GM19239 (cell line): ENCODE measurements at regions not wholly inside any gene's neighbourhood (a gene's known extent, or its start where the extent isn't known, plus 50 kb on each side); places are given as distances from the start of the nearest gene placed in this dataset.

ENCODE experiments used
- DNase-seq: peaks from one replicate; pipeline ENCODE4 v3.0.0; 2011; ENCODE audit warnings: low spot score; ENCODE audit not compliant: insufficient read length
- FAIRE-seq: peaks from 2 replicates; lab custom pipeline; 2011; peaks lifted over from hg19 to GRCh38; lab: Jason Lieb, UNC

DNA sequence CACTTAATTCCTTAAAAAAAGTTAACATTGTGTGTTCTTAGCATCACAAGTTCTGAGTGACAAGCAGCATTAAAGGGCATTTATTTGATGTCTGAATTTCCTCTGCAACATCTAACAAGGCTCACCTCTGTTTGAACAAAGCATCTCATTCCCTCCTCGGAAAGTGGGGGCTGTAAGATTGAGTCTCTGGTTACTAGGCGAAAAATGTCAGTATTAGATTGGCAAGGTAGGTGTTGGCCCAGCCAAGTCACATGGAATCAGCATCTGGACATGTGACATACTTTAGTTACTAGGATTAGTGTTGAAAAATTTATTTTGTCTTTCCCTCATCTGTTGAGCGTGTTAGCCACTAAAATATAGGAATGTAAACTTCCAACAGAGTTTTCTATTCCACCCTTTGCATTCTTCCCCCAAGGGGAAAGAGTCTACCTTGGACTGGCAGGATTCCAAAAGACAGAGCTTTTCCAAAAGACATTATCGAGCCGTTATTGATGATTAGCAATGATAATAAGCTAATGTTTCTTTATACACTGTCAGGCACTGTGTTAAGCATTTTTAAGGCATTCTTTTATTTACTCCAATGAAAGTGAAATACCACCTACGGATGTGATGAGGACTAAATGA is 194.9 kb upstream of the BTG1 start:
- FAIRE-seq (no peak), DNase-seq (no peak)

DNA sequence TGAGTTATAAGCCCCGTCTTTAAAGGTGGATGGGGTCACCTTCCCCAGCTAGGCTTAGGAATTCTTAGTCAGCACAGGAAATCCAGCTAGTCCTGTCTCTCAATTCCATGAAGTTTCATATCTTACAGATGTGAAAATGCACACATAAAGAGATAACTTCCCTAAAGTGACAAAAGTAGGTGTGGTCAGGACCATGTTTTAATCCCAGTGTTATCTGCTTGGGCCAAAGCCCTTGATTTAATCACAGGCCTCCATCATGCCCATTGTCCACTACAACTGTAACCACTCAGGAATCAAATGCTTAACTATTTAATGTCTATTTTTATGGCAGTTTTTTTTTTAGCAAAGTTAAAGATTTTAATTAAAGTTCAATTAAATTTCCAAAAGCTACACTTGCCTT is 194.4 kb upstream of the BTG1 start:
- DNase-seq (no peak), FAIRE-seq (peak; percentile 37)

DNA sequence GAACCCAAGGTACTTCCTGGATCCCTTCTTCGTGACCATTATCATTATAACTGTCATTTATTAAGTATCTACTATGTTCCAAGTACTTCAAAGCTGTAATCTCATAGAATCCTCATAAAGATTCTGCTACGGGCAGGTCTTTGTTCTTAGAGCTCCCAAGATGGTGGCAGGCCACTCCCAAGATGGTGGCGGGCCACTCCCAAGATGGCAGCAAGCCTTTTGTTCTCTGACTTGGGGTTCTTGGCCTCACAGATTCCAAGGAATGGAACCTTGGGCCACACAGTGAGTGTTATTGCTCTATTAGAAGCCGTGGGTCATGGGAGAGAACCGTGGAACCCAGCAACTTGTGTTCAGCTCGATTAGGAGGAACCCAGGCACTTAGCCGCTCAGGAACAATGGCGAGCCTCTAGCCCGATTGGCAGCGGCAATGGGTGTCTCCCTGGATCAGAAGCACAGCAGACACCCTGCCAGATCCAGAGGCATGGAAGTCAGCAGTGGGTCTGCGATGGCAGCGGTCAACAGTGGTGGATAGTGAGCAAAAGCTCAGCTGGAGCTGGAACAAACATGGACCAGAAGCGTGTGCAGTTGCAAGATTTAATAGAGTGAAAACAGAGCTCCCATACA is 193.7 kb upstream of the BTG1 start:
- DNase-seq (no peak), FAIRE-seq (no peak)

DNA sequence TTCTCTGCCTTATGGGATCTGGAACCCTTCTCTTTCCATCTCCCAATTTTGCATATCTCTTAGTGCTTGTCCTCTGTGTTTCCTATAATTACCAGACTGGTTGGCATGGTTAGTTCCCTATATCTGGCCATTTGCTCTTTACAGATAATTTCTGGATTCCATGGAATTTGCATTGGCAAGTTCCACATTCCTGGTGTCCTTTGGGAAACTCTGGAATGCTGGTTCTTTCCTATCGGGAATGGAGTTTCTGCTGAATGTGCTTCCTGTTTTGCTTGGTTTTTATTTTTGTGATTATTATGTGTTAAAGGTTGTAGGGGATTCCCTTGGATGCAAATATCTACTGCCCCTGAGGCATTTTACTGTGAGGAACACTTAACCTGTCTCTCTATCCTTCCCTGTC is 193.0 kb upstream of the BTG1 start:
- DNase-seq (no peak), FAIRE-seq (no peak)

DNA sequence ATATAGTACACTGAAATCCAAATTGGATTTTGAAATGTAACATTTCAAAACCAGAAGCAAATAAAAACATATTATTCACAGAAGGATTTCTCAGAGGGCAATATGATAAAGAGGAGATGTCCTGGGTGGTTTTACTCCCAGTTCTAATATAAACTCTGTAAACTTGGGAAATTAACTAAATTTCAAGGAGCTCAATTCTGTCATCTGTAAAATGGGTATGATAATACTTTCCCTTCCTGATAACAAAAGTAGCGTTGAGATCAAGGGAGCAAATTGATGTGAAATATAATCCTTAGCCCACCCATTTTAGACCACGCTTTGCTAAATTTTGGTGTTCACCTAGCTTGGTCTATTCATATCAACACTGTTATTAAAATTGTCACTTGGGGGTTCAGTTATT is 192.5 kb upstream of the BTG1 start:
- FAIRE-seq (no peak), DNase-seq (no peak)

DNA sequence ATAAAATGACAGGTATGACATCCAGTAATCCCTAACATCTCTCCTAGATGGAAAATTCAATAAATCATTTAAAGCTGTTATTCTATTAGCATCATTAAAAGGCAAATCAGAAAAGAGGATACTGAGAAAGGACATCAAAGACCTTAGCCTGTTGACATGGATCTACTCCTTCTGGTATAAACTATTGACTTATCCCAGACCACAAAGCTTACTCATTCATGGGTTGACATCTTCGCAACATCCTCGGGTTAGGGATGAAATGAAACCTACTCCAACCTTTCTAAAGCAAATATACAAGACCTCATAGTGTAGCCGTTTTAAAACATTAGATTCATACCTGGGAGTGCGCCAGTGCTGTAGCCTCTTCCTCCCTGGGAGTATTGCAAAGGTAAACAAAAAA is 191.5 kb upstream of the BTG1 start:
- FAIRE-seq: no peak
- DNase-seq: no peak

DNA sequence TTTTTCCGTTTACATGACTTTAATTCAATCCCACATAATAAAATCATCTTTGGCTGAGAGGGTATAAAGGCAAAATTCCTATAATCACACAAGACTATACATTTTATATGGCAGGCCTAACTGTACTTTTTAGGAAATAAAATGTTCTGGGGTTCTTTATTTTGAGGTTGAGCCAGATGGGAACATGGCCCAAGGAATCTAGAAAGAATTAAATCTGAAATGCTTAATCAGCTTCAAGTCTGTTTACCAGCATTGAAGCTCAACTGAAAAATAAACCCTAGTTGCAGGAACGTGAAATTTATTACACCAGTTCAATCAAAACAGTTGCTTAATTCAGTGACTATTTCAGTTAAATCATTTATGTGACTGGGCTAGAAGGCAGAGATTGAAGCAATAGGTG is 191.0 kb upstream of the BTG1 start:
- FAIRE-seq (no peak), DNase-seq (no peak)

DNA sequence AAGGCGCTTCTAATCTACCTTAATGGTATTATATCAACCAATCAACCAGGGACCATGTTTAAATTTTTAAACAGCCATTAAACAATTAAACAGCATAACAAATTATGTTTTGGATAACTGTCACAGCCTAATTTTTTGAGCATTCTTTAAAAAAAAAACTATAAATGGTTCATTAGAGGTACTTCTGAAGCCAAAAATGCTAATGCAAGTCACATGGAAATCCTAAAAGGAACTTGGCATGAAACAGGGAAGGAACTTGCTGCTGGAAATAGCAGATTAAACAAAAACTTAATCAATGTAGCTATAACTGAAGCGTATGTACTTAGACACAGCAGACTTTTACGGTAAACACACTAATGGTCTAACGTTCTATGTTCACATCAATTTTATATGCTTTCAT is 190.2 kb upstream of the BTG1 start:
- DNase-seq (no peak), FAIRE-seq (no peak)

DNA sequence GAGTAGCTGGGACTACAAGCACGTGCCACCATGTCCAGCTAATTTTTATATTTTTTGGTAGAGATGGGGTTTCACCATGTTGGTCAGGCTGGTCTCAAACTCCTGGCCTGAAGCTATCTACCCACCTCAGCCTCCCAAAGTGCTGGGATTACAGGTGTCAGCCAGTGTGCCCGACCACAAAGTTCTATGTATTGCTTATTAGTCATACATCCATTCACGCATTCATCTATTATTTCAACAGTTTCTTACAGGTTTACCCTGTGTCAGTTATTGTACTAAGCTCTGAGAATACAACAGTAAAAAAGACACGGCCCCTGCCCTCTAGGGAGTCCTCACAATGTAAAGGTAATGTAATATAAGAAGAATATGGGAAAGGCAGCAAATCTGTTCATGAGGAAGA is 188.9 kb upstream of the BTG1 start:
- no peak for DNase-seq
- FAIRE-seq: no peak

DNA sequence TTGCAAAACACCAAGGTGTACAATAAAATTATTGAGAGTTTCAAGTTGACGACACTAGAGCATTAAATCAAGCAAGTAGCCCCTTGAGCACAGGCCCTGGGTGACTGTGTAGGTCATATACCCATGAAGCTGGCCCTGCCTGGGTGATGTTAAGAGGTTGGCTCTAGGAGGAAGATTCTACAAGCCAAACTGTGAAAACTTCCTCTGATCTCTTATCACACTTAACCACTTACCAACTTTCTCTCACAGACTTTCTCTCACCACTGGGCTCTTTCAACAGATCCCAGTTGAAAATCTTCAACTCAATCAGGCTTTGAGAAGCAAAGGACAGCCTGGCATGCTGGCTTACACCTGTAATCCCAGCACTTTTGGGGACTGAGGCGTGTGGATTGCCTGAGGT is 186.9 kb upstream of the BTG1 start:
- FAIRE-seq (no peak), DNase-seq (no peak)

DNA sequence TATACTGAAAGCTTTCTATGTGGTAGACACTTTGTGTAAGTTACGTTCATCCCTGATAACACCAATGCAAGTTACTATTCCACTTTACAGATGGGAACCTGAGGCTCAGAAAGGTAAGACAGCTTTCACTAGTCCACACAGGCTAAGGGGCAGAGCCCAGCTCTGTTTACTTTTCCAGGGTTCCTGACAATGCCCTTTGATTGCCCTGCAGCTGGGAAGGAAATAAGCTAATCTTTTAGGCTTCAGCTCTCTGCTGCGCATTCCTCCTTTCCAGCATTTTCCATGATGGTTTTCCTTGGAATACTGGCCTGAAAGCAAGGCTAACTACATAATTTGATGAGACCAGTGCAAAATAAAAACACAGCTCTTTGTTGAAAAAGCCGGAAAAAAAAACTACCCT is 185.7 kb upstream of the BTG1 start:
- DNase-seq (no peak), FAIRE-seq (no peak)

DNA sequence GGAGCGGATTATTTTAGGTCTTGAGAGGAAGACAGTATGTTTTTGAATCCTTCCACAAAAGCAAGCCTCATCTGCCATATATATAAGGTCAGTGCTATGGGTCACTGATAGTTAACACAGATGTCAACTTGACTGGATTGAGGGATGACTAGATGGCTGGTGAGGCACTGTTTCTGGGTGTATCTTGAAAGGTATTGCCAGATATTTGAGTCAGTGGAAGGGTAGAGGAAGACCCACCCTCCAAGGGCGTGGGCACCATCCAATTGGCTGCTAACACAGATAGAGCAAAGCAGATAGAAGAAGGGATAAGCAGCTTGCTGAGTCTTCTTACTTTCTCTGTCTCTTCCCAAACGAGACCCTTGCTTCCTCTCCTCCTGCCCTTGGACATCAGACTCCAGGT is 185.0 kb upstream of the BTG1 start:
- no peak for FAIRE-seq

DNA sequence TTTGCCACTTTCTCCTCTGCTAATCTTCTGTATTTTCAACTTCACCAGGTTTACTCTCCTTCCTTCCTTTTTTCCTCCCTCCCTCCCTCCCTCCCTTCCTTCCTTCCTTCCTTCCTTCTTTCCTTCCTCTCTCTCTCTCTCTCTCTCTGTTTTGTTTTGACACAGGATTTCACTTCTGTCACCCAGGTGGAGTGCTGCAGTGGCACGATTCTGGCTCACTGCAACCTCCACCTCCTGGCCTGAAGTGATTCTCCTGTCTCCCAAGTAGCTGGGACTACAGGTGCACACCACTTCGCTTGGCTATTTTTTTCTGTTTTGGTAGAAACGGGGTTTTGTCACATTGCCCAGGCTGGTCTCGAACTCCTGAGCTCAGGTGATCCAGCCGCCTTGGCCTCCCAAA is 181.2 kb upstream of the BTG1 start:
- FAIRE-seq (no peak), DNase-seq (no peak)

More for the DNA sequence above, 185.0 kb upstream of the BTG1 start:
- DNase-seq: no peak

DNA sequence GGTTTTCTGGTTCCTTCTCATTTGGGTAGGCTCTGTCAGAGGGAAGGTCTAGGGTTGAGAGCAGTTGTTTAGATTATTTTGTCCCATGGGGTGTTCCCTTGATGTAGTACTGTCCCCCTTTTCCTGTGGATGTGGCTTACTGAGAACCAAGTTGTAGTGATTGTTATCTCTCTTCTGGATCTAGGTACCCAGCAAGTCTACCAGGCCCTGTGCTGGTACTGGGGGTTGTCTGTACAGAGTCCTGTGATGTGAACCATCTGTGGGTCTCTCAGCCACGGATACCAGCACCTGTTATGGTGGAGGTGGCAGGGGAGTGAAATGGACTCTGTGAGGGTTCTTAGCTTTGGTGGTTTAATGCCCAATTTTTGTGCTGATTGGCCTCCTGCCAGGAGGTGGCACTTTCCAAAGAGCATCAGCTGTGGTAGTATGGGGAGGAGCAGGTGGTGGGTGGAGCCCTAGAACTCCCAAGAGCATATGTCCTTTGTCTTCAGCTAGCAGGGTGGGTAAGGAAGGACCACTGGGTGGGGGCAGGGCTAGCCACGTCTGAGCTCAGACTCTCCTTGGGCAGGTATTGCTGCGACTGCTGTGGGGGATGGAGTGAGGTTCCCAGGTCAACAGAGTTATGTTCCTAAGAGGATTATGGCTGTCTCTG is 179.3 kb upstream of the BTG1 start:
- DNase-seq (no peak), FAIRE-seq (no peak)

DNA sequence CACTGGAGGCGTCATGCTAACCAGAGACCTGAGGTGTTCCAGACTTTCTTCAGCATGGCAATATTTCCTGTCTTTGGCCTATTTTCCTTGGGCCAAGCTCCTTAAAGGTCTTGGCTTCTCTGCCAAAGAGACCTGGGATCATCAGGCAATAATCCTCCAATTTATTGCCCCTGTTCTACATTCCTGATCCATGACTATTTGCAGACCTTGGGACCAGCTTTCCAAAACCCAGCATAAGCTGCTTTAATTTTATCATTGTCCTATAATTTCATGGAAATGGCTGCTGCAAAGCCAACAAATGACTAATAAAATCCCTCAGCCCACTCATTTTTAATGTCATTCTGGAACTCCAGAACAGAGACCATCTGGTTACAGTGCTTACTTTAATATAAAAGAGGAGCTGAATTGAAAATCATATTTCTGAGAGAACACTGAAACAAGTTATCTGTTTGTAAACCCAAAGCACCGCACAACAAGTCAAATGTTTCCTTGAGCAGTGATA is 166.9 kb upstream of the BTG1 start:
- no peak for DNase-seq
- FAIRE-seq: no peak

DNA sequence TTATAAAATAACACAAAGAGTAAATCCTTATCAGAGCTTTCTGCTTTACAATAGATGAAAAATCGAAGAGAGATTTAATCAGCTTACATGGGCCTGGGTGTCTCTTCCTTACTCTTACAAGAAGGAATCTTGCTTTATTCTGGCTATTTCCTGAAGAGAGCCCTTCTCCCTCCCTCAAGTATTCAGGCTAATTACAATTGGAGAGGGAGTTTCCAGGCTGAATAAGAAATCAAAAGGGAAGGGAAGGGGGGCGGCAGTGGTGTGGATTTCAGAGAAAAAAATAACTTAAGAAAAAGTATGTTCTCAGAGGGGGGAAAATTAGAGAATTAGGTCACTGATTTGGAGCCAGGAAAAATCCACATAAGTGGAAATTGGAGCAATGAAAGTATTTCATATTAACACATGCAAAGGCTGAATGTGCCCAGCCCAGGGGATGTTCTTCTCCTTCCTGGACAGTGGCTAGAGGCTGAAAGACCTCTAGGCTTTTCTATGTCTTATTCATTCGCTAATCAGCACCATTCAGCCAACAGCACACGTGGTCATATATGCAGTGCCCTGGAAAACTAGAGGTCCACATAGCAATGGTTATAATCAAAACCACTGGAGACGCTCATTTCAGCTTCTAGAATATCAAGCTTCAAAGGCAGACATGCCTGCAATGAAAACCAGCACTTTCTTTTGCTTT is 158.9 kb upstream of the BTG1 start:
- no peak for DNase-seq
- no peak for FAIRE-seq

DNA sequence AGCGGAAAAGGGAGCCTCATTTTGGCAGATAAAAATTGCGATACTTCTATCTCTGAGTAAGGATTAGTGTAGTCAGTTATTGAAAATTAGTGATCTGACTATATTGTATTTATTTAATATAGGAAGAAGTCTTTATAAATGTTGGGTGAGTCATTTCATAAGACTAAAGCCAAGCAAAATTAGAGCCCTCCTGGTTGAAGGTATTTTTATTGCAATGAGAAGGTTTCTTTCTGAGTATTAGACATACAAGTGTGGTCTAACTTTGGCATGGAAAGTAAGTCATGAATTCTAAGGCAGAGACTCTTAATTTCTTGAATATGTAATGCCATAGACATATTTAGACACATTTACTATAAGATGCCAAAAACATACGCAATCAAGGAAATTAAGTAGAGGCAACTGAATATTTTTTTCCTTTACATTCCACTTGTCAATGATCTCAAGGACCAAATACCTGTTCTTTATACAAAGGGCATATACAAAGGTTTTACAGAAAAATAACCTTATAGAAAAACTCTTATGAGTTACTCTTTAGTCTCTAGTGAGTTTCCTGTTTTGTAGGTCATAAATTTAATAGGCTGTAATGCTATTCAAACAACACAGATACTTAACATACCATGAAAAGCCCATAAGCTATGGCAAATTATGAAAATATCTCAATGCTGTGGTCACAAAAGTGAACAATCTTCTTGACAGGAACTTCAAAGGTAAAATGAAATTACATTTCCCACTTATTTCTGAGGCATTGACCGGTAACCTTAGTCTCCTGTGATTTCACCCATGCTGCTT is 156.6 kb upstream of the BTG1 start:
- no peak for FAIRE-seq
- DNase-seq: no peak

DNA sequence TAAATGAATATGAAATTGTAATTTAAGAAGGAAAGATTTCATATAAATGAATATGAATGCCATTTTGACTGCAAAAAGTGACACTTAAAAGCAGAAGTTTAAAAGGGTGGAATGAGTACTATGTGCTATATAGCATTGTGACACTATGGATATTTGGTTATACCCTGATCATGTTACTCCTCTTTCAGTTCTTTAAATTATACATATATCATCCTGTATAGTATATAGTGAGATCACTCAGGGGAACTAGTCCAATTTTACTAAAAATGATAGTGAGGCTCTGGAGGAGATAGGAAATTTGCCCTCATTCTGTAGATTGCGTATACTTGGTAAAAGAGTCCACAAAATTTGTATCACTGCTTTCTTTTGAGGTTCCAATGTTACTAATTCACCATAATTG is 155.7 kb upstream of the BTG1 start:
- FAIRE-seq (no peak), DNase-seq (no peak)

DNA sequence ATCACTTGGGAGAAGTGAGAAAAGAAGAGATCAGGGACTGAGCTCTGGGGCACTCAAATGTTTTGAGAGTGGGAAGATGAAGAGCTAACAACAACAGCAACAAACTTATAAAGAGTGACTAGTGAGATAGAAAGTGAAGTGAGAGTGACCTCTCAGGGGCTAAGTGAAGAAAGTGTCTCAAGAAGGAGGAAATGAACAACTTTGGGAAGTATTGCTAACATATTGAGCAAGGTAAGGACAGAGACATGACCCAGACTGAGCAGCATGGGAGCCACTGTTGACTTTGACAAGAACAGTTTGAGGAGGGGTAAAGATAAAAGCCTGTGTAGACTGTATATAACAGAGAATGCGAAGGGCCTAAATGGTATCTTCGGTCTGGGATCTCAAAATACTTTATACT is 155.1 kb upstream of the BTG1 start:
- peak; percentile 64 for FAIRE-seq
- no peak for DNase-seq

DNA sequence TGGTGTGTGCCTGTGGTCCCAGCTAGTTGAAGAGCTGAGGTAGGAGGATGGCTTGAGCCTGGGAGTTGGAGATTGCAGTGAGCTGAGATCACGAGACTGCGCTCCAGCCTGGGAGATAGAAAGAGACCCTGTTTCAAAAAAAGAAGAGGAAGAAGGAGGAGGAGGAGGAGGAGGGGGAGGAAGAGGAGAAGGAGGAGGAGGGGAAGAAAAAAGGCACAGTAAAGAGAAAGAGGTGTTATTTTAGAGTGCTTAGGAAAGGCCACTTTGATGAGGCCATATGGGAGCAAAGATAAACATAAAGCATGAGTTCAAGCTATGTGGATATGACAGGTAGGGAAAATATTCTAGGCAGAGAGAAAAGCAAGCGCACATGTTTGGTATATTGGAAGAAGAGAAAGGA is 154.1 kb upstream of the BTG1 start:
- FAIRE-seq (no peak), DNase-seq (no peak)
